ENCODE measurements at regions not wholly inside any gene's neighbourhood (a gene's known extent, or its start where the extent isn't known, plus 50 kb on each side); places are given as distances from the start of the nearest gene placed in this dataset.

GRCh38 chr16:17566075-17566474 lies 95.3 kb upstream of the XYLT1 start:
- H3K27me3 Mint-ChIP-seq (ENCODE audit: low read depth) = peaks cover 22% of the 10 kb centered on the region
- H3K9me3 Mint-ChIP-seq = no peaks in the 10 kb centered on the region
- no peak for DNase-seq (ENCODE audit: low read depth, low spot score)
- H3K36me3 Mint-ChIP-seq (ENCODE audit: low read depth) = no peaks in the 10 kb centered on the region
- peaks cover 3% of the 10 kb centered on the region for H3K4me1 Mint-ChIP-seq
- TF ChIP-seq CTCF (conservative IDR thresholded peaks at IDR 0.05) = no peak
- H3K4me3 Mint-ChIP-seq = no peak overlapping the region
- no peak overlapping the region for H3K27ac Mint-ChIP-seq (ENCODE audit: unreplicated experiment)

DNA sequence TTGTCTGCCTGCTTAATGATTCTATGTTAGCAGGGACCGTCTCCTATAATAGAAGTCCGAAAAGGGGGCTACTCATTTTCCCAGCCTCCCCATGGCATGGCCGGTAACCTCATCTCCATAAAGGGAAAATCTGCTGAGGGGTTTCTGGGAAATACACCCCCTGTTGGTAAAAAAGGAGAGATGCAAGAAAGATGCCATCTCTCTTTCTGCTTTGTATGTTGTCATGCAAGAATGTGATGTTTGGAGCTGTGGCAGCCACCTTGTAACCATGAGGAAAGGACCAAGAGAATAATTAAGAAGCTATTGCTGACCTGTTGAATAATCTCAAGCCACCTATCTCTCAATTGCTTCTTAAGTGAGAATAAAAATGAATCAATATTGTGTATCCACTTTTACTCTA lies 94.8 kb upstream of the XYLT1 start:
- peak; percentile 23 for TF ChIP-seq CTCF (conservative IDR thresholded peaks at IDR 0.05)
- H3K4me1 Mint-ChIP-seq = no peaks in the 10 kb centered on the region
- H3K9me3 Mint-ChIP-seq = no peaks in the 10 kb centered on the region
- no peak overlapping the region for H3K27ac Mint-ChIP-seq (ENCODE audit: unreplicated experiment)
- H3K4me3 Mint-ChIP-seq = no peak overlapping the region
- H3K36me3 Mint-ChIP-seq (ENCODE audit: low read depth) = no peaks in the 10 kb centered on the region
- no peak for DNase-seq (ENCODE audit: low read depth, low spot score)
- H3K27me3 Mint-ChIP-seq (ENCODE audit: low read depth) = peaks cover 24% of the 10 kb centered on the region

DNA sequence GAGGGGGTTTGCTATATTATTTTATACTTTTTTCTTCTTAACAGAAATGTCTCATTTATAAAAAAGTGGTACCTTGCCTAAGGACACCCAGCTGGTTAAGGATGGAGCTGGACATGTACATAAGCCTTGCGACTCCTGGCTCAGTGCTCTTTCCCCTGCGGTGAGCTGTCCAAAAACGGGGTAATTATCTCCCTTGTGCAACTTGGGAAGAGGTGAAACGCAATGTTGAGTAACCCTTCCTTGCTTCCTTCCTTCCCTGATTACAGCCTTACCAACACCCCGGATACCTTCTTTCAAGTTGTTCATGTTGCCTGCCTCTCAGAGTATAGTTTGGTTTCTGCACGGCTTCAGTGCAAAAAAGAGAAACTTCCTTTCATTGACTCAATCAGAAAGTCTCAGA lies 94.1 kb upstream of the XYLT1 start:
- Mint-ChIP-seq H3K4me1 (no peaks in the 10 kb centered on the region), H3K9me3 (no peaks in the 10 kb centered on the region), H3K36me3 (ENCODE audit: low read depth) (no peaks in the 10 kb centered on the region), H3K27me3 (ENCODE audit: low read depth) (peaks cover 29% of the 10 kb centered on the region), H3K4me3 (no peak overlapping the region), H3K27ac (ENCODE audit: unreplicated experiment) (no peak overlapping the region)
- TF ChIP-seq CTCF (conservative IDR thresholded peaks at IDR 0.05) = no peak
- no peak for DNase-seq (ENCODE audit: low read depth, low spot score)

- H3K27ac Mint-ChIP-seq (ENCODE audit: unreplicated experiment) = no peak overlapping the region
- DNase-seq (ENCODE audit: low read depth, low spot score) = no peak
- H3K27me3 Mint-ChIP-seq (ENCODE audit: low read depth) = peaks cover 37% of the 10 kb centered on the region
- H3K9me3 Mint-ChIP-seq = no peaks in the 10 kb centered on the region
- no peaks in the 10 kb centered on the region for H3K36me3 Mint-ChIP-seq (ENCODE audit: low read depth)
- no peak for TF ChIP-seq CTCF (conservative IDR thresholded peaks at IDR 0.05)
- no peaks in the 10 kb centered on the region for H3K4me1 Mint-ChIP-seq
- no peak overlapping the region for H3K4me3 Mint-ChIP-seq
Measured at GRCh38 chr16:17563323-17564091, 92.7 kb upstream of the XYLT1 start.

DNA sequence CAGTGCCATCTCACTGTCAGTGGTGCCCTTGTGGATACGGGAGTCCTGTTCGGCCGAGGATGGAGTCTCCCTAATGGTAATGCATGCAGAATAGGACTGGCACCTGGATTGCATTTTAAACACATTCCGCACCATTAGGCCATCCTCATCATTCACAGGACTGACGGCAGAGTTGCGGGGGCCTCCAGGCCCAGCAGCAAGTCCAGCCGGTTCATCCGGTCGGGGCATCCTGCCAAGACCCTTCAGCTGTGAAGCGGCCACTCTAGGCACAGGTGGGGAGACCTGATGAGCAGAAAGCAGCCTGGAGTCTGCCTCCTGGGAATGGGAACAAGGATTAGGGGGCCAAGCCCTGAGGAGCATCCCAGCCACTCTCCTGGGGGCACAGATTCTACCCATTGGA lies 90.3 kb upstream of the XYLT1 start:
- DNase-seq (ENCODE audit: low read depth, low spot score) = no peak
- H3K4me1 Mint-ChIP-seq = no peaks in the 10 kb centered on the region
- H3K27ac Mint-ChIP-seq (ENCODE audit: unreplicated experiment) = no peak overlapping the region
- H3K9me3 Mint-ChIP-seq = no peaks in the 10 kb centered on the region
- no peaks in the 10 kb centered on the region for H3K36me3 Mint-ChIP-seq (ENCODE audit: low read depth)
- no peak for TF ChIP-seq CTCF (conservative IDR thresholded peaks at IDR 0.05)
- H3K4me3 Mint-ChIP-seq = no peak overlapping the region
- H3K27me3 Mint-ChIP-seq (ENCODE audit: low read depth) = peaks cover 38% of the 10 kb centered on the region
